ENCODE measurements at regions not wholly inside any gene's neighbourhood (a gene's known extent, or its start where the extent isn't known, plus 50 kb on each side); places are given as distances from the start of the nearest gene placed in this dataset.

DNA sequence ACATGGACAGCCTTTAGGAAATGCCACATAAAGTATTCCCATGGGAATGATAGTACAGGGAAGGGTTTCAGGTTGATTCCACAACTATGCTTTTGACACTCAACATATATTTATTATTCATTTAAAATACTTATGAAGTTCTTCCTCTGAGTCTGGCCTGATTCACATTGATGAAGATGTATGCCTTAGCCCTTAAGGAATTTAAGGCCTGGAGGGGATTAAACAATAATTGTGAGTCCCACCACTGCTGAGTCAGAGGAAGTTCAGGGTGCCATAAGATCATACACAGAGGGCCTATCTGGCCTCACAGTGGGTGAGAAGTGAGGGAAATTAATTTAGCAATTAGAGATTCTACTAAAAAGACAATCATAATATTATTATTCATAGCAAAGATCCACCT is 161.1 kb upstream of the SNX19 start:
- H3K4me1 ChIP-seq, result no peaks in the 10 kb centered on the region
- TF ChIP-seq, protein P1, sequence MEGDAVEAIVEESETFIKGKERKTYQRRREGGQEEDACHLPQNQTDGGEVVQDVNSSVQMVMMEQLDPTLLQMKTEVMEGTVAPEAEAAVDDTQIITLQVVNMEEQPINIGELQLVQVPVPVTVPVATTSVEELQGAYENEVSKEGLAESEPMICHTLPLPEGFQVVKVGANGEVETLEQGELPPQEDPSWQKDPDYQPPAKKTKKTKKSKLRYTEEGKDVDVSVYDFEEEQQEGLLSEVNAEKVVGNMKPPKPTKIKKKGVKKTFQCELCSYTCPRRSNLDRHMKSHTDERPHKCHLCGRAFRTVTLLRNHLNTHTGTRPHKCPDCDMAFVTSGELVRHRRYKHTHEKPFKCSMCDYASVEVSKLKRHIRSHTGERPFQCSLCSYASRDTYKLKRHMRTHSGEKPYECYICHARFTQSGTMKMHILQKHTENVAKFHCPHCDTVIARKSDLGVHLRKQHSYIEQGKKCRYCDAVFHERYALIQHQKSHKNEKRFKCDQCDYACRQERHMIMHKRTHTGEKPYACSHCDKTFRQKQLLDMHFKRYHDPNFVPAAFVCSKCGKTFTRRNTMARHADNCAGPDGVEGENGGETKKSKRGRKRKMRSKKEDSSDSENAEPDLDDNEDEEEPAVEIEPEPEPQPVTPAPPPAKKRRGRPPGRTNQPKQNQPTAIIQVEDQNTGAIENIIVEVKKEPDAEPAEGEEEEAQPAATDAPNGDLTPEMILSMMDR (IDR thresholded peaks at IDR 0.05), result no peak
- H3K9me3 ChIP-seq, result no peaks in the 10 kb centered on the region
- no peaks in the 10 kb centered on the region for H3K27me3 ChIP-seq
- no peak overlapping the region for H3K27ac ChIP-seq
- no peaks in the 10 kb centered on the region for H3K36me3 ChIP-seq
- no peak overlapping the region for H3K4me3 ChIP-seq
- DNase-seq (ENCODE audit: low spot score in 2 of 2), result no peak

DNA sequence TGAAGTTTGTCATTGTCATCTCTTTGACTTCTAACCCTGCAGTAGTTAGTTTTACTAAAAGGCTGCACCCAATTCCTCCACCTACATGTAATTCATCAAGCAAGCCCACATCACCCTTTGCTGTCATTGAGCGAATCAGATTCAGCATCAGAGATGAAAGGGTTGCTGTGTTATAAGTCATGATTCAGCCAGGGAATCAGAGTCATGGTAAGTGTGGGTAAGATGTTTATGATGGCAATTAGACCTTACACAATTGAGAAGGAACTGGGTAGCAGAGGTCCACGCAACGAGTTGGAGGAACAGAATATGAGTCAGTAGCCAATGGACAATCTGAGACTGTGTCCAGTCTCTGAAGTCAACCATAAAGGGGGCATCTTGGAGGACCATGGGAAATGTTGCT is 162.8 kb upstream of the SNX19 start:
- Histone ChIP-seq H3K4me3 (no peak overlapping the region), H3K27me3 (no peaks in the 10 kb centered on the region), H3K4me1 (no peaks in the 10 kb centered on the region), H3K36me3 (no peaks in the 10 kb centered on the region), H3K27ac (no peak overlapping the region), H3K9me3 (no peaks in the 10 kb centered on the region)
- TF ChIP-seq POLR2A (IDR thresholded peaks at IDR 0.05) (no peak), EP300 (IDR thresholded peaks at IDR 0.05) (no peak)
- TF ChIP-seq, protein P1 (IDR thresholded peaks at IDR 0.05), result no peak
- no peak for DNase-seq (ENCODE audit: low spot score in 2 of 2)
- 71 to 77% methylated on average over 3 of the region's 3 CpGs for WGBS, 2 donors

DNA sequence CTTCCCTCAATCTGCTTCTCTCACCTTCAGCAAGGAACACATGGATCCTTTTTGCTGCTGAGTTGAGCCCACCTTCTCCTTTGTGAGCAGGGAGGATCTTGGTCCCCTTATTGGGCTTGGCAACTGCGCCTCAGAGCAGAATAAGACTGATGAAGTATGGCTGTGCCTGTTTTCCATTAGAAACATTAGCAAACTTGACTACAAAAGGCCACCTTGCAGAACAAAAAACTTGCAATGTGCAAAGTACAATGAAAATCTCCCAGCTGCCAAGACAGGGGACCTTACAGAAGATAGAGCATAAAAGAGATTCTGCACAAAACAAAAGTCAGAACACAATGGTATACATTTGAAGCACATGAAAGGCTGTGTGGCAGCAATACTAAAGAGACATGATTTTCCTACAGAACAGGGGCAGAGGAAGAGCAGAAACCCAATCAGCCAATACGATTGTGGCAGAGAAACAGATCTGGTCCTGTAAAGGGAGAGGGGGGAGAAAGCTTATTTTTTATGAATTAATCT is 173.5 kb upstream of the SNX19 start:
- no peak for DNase-seq (ENCODE audit: low spot score in 2 of 2)
- WGBS, 2 donors, result 76 to 83% methylated on average over 2 of the region's 2 CpGs
- no peaks in the 10 kb centered on the region for H3K36me3 ChIP-seq
- peaks cover 0 to 14% (median 0%) of the 10 kb centered on the region in 4 donors for H3K9me3 ChIP-seq
- no peaks in the 10 kb centered on the region for H3K27me3 ChIP-seq
- no peak overlapping the region for H3K4me3 ChIP-seq
- H3K4me1 ChIP-seq, result no peaks in the 10 kb centered on the region
- H3K27ac ChIP-seq, result no peak overlapping the region
- TF ChIP-seq POLR2A (IDR thresholded peaks at IDR 0.05) (no peak), EP300 (IDR thresholded peaks at IDR 0.05) (no peak)
- TF ChIP-seq, protein P1 (IDR thresholded peaks at IDR 0.05), result no peak

DNA sequence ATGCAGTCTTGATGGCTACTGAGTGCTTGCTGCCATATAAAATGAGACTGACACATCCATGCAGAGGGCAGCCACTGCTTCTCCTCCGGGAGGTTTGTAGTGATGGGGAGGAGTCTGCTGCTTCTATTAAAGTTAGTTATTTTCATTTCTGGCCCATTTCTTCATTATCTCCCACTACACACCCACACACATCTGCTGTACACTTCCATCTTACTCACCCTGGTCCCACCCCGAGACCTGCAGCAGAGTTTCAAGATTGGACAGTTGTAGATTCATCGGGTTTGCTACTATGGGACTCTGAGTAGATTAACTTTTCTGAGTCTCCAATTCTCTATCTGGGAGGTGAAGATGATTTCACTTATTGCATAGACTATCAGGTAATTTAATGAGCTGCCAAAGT is 176.2 kb upstream of the SNX19 start:
- Histone ChIP-seq H3K36me3 (no peaks in the 10 kb centered on the region), H3K4me1 (no peaks in the 10 kb centered on the region), H3K27me3 (no peaks in the 10 kb centered on the region), H3K27ac (no peak overlapping the region), H3K9me3 (no peaks in the 10 kb centered on the region), H3K4me3 (no peak overlapping the region)
- no peak for DNase-seq (ENCODE audit: low spot score in 2 of 2)
- TF ChIP-seq, protein P1 (IDR thresholded peaks at IDR 0.05), result no peak
- TF ChIP-seq EP300 (IDR thresholded peaks at IDR 0.05) (no peak), POLR2A (IDR thresholded peaks at IDR 0.05) (no peak)
- WGBS, 2 donors, result 73 to 80% methylated on average over 3 of the region's 3 CpGs

DNA sequence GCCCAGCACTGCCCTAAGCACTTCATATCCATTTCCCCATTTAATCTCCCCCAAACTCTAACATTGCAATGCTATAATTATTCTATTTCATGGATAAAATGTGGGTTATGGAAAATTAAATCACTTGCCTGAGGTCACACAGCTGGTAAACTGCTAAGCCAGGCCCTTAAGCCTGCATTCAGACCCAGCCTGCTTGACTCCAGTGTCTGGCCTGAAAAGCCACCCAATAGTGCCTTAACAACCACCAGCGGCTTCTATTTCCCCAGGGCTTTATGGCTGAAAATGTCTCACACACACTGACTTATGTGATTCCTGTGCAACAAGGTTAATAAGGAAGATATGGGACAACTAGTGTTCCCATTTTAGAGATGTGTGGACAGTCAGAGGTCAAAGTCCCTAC is 178.5 kb upstream of the SNX19 start:
- TF ChIP-seq POLR2A (IDR thresholded peaks at IDR 0.05), result no peak
- TF ChIP-seq, protein P1 (IDR thresholded peaks at IDR 0.05), result no peak
- TF ChIP-seq EP300 (IDR thresholded peaks at IDR 0.05), result no peak
- Histone ChIP-seq H3K9me3 (no peaks in the 10 kb centered on the region), H3K4me1 (no peaks in the 10 kb centered on the region), H3K36me3 (no peaks in the 10 kb centered on the region), H3K27ac (no peak overlapping the region), H3K27me3 (no peaks in the 10 kb centered on the region), H3K4me3 (no peak overlapping the region)
- DNase-seq (ENCODE audit: low spot score in 2 of 2), result no peak
- 70 to 100% methylated on average over 1 of the region's 1 CpG for WGBS, 2 donors
